ENCODE measurements at regions not wholly inside any gene's neighbourhood (a gene's known extent, or its start where the extent isn't known, plus 50 kb on each side); places are given as distances from the start of the nearest gene placed in this dataset.
A peak's percentile ranks its signal among the peaks of the same experiment; 100 is the strongest.

DNA sequence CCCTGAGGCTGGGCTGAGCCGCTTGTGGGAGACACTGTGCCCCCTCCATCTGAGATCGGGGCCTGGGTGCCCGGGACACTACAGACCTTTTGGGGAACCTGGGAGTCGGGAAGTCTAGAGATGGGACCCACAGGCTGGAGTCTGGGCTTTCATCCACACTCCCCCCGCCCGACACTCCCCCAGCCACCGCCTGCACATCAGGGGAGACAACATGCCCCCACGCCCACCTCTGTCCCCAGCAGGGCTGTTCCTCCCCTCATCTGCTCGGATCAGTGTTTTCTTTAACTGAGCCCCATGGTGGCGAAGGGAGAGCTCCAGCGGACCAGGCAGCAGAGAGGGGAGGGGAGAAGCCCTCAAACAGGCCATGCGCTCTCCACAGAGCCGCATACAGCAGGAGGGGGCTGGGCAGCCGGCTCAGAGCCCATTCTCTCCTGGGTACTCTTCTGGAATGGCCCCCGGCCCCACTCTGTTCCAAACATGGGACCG, 174.7 kb downstream of the IGLL1 start:
- no peak for DNase-seq

- DNase-seq = peak; percentile 28
Measured at GRCh38 chr22:23404689-23405365, 175.3 kb downstream of the IGLL1 start.

DNA sequence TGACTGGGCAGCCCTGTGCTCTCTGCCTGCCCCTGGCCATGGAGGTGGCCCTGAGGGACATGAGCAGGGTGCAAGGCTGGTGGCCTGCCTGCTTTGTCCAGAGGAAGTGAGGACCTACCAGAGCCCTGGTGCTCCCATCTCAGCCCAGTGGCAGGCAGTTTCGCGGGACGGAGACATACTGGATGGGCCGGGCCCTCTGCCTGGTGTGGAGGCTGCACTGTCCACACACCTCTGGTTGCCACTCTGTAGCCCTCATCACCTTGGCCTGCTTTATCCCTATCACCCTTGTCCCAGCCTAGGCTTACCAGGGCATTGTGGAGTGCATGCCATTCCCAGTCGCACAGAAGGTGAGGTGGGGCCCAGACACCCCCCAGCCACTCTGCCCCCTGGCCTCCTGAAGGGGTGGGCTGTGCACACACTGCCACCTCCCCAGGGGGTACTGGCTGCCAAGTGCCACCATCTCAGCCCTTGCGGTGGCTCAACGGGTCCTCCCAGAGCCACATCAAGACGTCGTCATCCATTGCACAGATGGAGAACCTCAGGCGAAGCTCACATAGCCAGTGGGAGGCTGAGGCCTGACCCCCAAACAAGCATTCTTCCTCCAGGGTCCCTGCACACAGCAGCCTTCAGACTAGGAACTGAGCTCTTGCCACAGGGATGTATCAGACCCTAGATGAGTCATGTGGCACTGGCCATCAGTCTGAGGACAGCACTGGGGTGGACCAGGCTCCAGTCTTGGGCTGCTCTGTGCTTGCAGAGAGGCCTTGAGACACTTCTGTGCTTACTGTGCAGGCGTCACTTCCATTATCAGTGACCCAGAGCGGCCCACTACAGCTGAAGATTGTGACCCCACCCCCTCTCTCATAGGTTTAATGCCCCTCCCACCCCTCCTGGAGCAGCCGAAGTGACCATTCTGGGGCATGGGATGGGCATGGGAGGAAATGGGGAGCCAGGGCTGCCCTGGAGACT, 176.1 kb downstream of the IGLL1 start:
- no peak for DNase-seq

DNA sequence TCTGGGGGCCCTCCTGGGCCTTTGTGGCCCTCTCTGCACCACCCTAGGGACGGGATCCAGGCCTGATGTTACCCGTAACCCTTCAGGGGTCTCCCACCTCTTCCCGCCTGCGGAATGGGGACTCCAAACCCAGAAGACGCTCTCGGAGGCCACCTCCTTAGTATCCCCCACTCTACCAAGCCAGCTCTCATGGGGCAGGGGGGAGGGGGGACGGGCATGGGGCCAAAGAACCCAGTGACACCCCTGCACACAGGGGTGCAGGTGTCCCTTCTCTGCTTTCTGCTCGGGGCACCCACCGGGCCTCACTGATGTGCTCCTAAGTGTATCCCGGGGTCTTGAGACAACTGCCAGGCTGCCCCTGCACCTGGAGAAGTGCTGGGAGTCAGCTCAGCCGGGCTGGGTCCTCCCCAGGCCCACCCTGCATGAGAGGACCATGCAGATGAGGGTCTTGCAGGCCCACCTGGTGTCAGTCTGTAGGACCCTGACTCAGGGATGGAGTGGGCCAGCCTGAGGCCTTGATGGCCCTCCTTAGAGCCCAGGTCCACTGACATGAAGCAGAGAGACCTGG, 176.9 kb downstream of the IGLL1 start:
- no peak for DNase-seq

- DNase-seq = peak; percentile 31
Measured at GRCh38 chr22:23402275-23403151, 177.6 kb downstream of the IGLL1 start.

DNA sequence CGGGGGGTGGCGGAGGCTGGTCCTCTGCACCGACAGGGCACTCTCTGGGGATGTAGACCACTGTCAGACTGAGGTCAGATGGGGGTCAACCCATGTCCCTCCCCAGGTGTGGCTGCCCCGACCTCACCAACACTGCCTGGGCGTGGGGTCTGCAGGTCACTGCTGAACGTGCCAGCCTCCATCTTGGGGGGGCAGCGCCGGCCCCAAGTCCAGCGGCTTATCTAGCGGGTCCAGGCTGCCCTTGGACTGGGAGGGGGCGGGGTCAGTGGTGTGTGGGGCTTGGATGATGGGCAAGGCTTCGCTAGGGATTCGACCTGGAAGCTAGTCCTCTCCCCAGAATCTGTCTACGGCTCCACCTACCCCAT, 178.2 kb downstream of the IGLL1 start:
- DNase-seq = no peak

GRCh38 chr22:23401111-23401909, 178.8 kb downstream of the IGLL1 start:
- DNase-seq = peak; percentile 94

DNA sequence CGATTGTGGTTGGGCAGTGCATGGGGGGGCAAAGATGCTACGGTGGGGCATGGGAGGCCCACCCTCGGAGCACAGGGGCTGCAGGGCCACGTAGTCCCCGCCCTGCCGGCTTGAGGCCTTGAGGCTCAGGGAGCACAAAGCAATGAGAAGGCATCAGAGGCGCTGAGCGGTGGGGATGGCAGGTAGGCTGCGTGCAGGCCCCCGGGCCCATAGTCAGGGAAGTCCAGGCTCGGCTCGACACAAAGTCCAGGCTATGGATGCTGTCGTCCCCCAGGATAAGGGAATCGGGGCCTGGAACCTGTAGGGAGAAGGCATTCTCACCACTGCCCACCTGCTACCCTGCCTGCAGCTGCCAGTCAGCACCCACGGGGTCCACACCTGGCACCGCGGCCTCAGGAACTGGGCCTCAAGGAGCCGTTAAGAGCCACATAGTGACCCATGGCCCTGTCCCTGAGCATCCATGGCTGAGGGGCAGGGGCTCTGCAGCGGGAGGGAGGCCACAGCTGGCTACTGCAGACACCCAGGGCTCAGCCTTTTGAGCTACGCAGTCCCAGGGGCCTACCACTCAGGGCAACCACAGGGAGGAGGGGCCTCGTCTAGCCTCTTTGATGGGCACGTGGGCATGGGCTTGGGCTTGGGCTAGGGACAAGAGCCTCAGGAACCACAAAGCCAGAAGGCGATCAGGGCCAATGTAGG, 179.7 kb downstream of the IGLL1 start:
- DNase-seq = no peak

DNA sequence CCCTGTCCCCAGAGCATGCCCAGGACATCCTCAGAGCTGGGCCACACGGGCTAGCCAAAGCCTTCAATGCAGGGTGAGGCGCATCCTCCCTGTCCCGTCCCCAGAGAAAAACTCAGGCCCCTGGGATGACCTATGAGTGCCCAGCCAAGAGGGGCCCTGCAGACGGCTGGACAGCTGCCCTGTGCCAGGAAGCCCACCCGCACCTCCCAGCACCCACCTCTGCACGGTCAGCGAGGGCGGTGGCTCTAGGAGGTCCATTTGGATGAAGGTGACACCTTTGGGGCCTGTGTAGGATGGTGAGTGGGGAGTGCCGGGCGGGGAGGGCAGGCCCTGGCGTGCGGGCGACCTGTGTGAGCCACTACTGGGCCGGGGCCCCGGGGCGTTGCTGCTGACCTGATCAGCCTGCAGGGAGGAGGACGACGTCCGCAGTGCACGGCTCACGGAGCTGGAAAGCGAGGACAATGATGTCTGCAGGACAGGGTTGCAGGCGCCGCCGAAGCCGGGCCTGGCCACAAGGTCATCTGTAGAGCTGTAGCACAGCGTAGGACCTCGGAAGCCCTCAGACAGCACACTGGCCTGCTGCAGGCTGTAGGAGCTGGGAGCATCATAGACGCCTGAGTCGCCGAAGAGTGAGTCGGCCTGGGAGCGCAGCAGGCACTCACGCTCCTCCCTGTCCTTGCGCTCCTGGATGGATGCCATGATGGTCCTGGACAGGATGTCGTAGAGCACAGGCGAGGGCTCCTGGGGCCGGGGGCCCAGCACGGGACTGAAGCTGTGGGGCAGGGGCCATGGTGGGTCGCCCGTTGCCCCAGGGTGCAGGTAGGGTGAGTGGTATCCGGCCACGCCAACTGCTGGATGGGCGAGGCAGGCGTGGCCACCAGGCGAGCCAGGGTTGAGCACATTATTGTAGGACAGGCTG, 180.5 kb downstream of the IGLL1 start:
- no peak for DNase-seq

GRCh38 chr22:23398701-23399366, 181.3 kb downstream of the IGLL1 start:
- no peak for DNase-seq

GRCh38 chr22:23397613-23398567, 182.2 kb downstream of the IGLL1 start:
- DNase-seq = no peak

DNA sequence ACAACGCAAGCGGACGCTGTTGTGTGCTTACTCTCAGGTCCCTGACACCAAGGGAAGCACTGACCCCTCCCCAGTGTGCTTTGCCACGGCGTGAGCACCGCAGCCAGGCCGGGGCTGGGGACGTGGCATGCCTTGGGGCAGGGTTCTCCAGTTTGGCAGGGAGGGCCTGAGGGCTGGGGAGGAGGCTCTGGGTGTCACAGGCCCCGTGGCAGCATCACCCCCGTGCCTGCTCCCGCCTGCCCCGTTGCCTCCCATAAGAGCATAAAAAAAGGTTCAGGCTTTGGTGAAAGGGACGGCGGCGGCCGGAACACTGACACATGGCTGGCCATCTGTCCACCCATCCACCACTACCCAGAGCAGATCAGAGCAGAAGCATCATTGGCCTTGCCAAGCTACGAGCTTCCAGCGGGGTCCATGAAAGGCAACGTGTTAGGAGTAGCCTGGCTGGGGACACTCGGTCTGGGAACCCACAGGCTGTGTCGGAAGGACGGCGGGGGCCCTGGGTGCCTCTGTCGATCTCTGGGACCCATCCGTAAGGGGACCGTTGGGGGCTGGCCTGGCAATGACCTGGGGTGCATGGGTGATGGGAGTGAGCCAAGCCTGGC, 183.0 kb downstream of the IGLL1 start:
- DNase-seq = no peak

- DNase-seq = no peak
Measured at GRCh38 chr22:23396362-23397007, 183.6 kb downstream of the IGLL1 start.

DNA sequence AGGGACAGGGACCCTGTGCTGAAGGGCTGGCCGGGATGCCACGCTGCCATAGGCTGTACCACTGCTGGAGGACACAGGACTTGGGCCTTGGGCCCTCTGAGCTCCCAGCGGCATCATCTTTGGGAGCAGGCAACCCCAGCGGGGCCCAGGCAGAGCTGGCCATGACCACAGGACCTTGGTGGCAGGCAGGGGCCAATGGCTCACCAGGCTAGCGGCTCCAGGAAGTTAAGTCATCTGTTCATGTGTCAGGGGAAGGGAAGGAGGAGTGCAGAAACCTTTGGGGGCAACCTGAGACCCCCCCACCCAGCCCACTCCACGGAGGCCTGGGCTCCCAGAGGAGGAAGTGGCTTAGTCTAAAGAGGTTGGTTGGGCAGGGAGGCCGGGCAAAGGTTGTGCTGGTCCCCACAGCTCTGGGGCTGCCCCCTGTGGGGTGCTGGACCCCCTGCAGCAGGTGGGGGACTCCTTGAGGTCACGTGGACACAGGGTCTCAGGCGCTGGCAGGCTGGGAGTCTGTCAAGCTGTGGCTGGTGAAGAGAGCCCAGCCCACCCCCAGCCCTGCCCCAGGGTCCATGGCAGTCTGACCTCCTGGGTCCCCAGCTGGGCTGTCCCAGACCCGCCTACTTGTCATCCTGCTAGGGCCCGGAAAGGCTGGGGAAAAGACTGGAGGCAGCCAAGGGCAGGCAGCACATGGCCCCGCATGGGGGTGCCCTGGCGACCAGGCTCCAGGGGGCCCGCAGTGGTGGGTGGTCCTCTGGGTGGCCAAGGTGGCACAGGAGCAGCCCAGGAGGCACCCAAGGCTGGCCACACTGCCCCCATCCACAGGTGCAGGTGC, 184.3 kb downstream of the IGLL1 start:
- DNase-seq = no peak

- DNase-seq = no peak
Measured at GRCh38 chr22:23394525-23395326, 185.4 kb downstream of the IGLL1 start.
